SU-DHL-6 (cell line): ENCODE measurements at regions not wholly inside any gene's neighbourhood (a gene's known extent, or its start where the extent isn't known, plus 50 kb on each side); places are given as distances from the start of the nearest gene placed in this dataset.

Experiments
- CTCF ChIP-seq: fragments of 200-600 bp; sonication (generic); IDR thresholded peaks from one replicate; pipeline ENCODE4 v1.5.1; 2017; ENCODE audit warnings: antibody characterized with exemption, mild to moderate bottlenecking, low read length, moderate library complexity; ENCODE audit not compliant: insufficient read depth, poor library complexity, severe bottlenecking
- EZH2phosphoT487 ChIP-seq: fragments of 200-600 bp; sonication (generic), shearing (Covaris generic); conservative IDR thresholded peaks from 2 replicates; pipeline ENCODE4 v1.6.1; 2018; ENCODE audit warnings: mild to moderate bottlenecking, antibody characterized with exemption, low read length, moderate library complexity, mixed read lengths

- TF ChIP-seq CTCF, result no peak
- TF ChIP-seq EZH2phosphoT487, result no peak
Measured at GRCh38 chr14:38958589-38958988, 144.4 kb downstream of the SEC23A start.
